ENCODE measurements at regions not wholly inside any gene's neighbourhood (a gene's known extent, or its start where the extent isn't known, plus 50 kb on each side); places are given as distances from the start of the nearest gene placed in this dataset.

GRCh38 chr10:125355657-125356056 lies 195.3 kb upstream of the CTBP2 start:
- in situ Hi-C loops (cut with HindIII; ENCODE audit: low sequenced_read_pairs): no loop called here
- H3K4me3 ChIP-seq (ENCODE audit: low read depth, low read length): no peak overlapping the region
- no peak for DNase-seq (ENCODE audit: low read depth, low spot score)
- no peak for TF ChIP-seq CTCF (IDR thresholded peaks at IDR 0.05; ENCODE audit: low read depth, low read length)

- no peak overlapping the region for H3K4me3 ChIP-seq (ENCODE audit: low read depth, low read length)
- no peak for DNase-seq (ENCODE audit: low read depth, low spot score)
- in situ Hi-C loops (cut with HindIII; ENCODE audit: low sequenced_read_pairs): no loop called here
- no peak for TF ChIP-seq CTCF (IDR thresholded peaks at IDR 0.05; ENCODE audit: low read depth, low read length)
These were observed 190.2 kb upstream of the CTBP2 start for GRCh38 chr10:125350519-125350918.

- TF ChIP-seq CTCF (IDR thresholded peaks at IDR 0.05; ENCODE audit: low read depth, low read length): no peak
- H3K4me3 ChIP-seq (ENCODE audit: low read depth, low read length): no peak overlapping the region
- no peak for DNase-seq (ENCODE audit: low read depth, low spot score)
- in situ Hi-C loops (cut with HindIII; ENCODE audit: low sequenced_read_pairs): no loop called here
These were observed 188.2 kb upstream of the CTBP2 start for GRCh38 chr10:125348536-125348935.

- DNase-seq (ENCODE audit: low read depth, low spot score): no peak
- TF ChIP-seq CTCF (IDR thresholded peaks at IDR 0.05; ENCODE audit: low read depth, low read length): no peak
- in situ Hi-C loops (cut with HindIII; ENCODE audit: low sequenced_read_pairs): no loop called here
- H3K4me3 ChIP-seq (ENCODE audit: low read depth, low read length): no peak overlapping the region
These were observed 184.3 kb upstream of the CTBP2 start for GRCh38 chr10:125344573-125345171.

- TF ChIP-seq CTCF (IDR thresholded peaks at IDR 0.05; ENCODE audit: low read depth, low read length): no peak
- in situ Hi-C loops (cut with HindIII; ENCODE audit: low sequenced_read_pairs): no loop called here
- DNase-seq (ENCODE audit: low read depth, low spot score): no peak
- no peak overlapping the region for H3K4me3 ChIP-seq (ENCODE audit: low read depth, low read length)
These were observed 183.6 kb upstream of the CTBP2 start for GRCh38 chr10:125343983-125344382.

GRCh38 chr10:125343118-125343925 lies 183.0 kb upstream of the CTBP2 start:
- peak; percentile 66 for TF ChIP-seq CTCF (IDR thresholded peaks at IDR 0.05; ENCODE audit: low read depth, low read length)
- peak; percentile 16 for DNase-seq (ENCODE audit: low read depth, low spot score)
- H3K4me3 ChIP-seq (ENCODE audit: low read depth, low read length): no peak overlapping the region
- in situ Hi-C loops (cut with HindIII; ENCODE audit: low sequenced_read_pairs): no loop called here
